ENCODE measurements at regions not wholly inside any gene's neighbourhood (a gene's known extent, or its start where the extent isn't known, plus 50 kb on each side); places are given as distances from the start of the nearest gene placed in this dataset.

- TF ChIP-seq CTCF (IDR thresholded peaks at IDR 0.05; ENCODE audit: low read depth, low read length) (no peak), EZH2phosphoT487 (IDR thresholded peaks at IDR 0.05; ENCODE audit: low read depth) (no peak)
Observed at GRCh38 chr5:144036476-144036875, 134.0 kb downstream of the YIPF5 start.
